GM23248 (cell line): ENCODE measurements at regions not wholly inside any gene's neighbourhood (a gene's known extent, or its start where the extent isn't known, plus 50 kb on each side); places are given as distances from the start of the nearest gene placed in this dataset.

Experiments used
- EZH2 ChIP-seq: fragments of 200-600 bp; sonication (generic); IDR thresholded peaks from 2 replicates; pipeline ENCODE4 v1.6.1; 2018; ENCODE audit warnings: antibody characterized with exemption, mild to moderate bottlenecking; ENCODE audit not compliant: insufficient read depth, poor library complexity, severe bottlenecking
- EZH2phosphoT487 ChIP-seq: fragments of 200-600 bp; sonication (generic); IDR thresholded peaks from 2 replicates; pipeline ENCODE4 v1.6.1; 2018; ENCODE audit warnings: antibody characterized with exemption, moderate library complexity, mild to moderate bottlenecking, low read depth; ENCODE audit not compliant: insufficient read depth

GRCh38 chrX:107542040-107542439, 86.3 kb upstream of the PRPS1 start:
- no peak for TF ChIP-seq EZH2phosphoT487
- TF ChIP-seq EZH2: no peak
